Endothelial cell of umbilical vein (primary cell): ENCODE measurements at regions not wholly inside any gene's neighbourhood (a gene's known extent, or its start where the extent isn't known, plus 50 kb on each side); places are given as distances from the start of the nearest gene placed in this dataset.

Experiments
- GATA2 ChIP-seq: IDR thresholded peaks from 2 replicates; pipeline ENCODE4 v1.7.0; 2011; ENCODE audit warnings: low read depth, mild to moderate bottlenecking, moderate library complexity, mixed read lengths, low read length; ENCODE audit not compliant: insufficient read length, insufficient read depth
- POLR2A ChIP-seq: IDR thresholded peaks from 2 replicates; pipeline ENCODE4 v1.6.1; 2012; ENCODE audit warnings: low read depth, mild to moderate bottlenecking, control low read depth, low read length

DNA sequence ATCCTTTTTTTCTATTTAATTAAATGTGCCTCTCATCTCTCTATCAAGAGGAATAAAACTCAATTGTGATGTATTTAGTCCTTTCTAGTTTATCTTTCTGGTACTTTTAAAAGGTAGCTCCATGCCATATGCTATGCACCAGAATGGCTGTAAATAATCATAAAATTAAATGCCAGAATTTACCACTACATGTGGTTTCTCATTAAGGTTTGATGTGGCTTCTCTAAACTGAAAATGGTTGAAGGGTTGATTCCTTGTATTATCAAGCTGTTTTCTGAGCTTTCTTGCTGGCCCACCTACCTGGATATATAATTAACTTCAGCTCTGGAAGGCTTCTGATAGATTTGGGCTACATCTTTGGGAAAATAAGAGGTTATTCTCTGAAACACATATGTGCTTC lies 171.9 kb upstream of the RHOBTB1 start:
- TF ChIP-seq POLR2A (no peak), GATA2 (no peak)
